GM10248 (cell line): ENCODE measurements at regions not wholly inside any gene's neighbourhood (a gene's known extent, or its start where the extent isn't known, plus 50 kb on each side); places are given as distances from the start of the nearest gene placed in this dataset.

Experiments used
- CTCF ChIA-PET: fragments of 300-600 bp; sonication (Branson Sonifier 250); formaldehyde crosslinking; extraction: SDS; loops from one replicate; lab custom pipeline; 2021; ENCODE audit warnings: antibody characterized with exemption; lab: Yijun Ruan, JAX
- POLR2A ChIA-PET: fragments of 350-650 bp; sonication (Branson Sonifier 250); formaldehyde crosslinking; extraction: SDS; loops from one replicate; lab custom pipeline; 2020; ENCODE audit warnings: antibody characterized with exemption; lab: Yijun Ruan, JAX
- DNase-seq: peaks from one replicate; pipeline ENCODE4 v3.0.0; 2012; ENCODE audit errors: extremely low spot score
- TF ChIP-seq, protein P1 (sequence below): IDR thresholded peaks from 2 replicates; pipeline ENCODE4 v1.5.1; 2012; ENCODE audit warnings: mild to moderate bottlenecking, low read depth; ENCODE audit errors: extremely low read depth, missing control alignments, control extremely low read depth

- TF ChIP-seq, protein P1, sequence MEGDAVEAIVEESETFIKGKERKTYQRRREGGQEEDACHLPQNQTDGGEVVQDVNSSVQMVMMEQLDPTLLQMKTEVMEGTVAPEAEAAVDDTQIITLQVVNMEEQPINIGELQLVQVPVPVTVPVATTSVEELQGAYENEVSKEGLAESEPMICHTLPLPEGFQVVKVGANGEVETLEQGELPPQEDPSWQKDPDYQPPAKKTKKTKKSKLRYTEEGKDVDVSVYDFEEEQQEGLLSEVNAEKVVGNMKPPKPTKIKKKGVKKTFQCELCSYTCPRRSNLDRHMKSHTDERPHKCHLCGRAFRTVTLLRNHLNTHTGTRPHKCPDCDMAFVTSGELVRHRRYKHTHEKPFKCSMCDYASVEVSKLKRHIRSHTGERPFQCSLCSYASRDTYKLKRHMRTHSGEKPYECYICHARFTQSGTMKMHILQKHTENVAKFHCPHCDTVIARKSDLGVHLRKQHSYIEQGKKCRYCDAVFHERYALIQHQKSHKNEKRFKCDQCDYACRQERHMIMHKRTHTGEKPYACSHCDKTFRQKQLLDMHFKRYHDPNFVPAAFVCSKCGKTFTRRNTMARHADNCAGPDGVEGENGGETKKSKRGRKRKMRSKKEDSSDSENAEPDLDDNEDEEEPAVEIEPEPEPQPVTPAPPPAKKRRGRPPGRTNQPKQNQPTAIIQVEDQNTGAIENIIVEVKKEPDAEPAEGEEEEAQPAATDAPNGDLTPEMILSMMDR, result no peak
- ChIA-PET POLR2A (no interaction called here), CTCF (interaction anchor here (1.3 kb wide), 1 partner anchor 28 kb away, joined by 7 read pairs; no protein-coding TSS in a partner anchor)
- DNase-seq, result peak; percentile 98
Measured at GRCh38 chr7:149714081-149714909, 59.1 kb downstream of the ZNF467 start.

DNA sequence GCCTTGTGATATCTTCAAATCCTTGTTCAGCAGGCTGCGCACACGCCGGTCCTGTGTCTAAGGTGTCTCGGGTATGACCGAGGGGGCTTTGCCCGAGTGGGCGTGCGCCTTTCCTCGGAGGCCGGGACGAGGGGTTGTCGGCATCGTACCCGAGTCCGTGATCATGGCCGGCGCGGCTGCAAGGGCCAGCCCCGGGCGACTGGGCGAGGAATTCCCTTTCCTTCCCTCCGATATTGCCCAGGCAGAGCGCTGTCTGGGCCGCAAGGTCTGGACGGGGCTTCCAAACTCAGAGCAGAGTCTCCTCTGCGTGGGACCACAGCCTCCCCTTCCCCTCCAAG lies 59.7 kb downstream of the ZNF467 start:
- CTCF ChIA-PET, result interaction anchor here (1.3 to 1.6 kb wide), 3 partner anchors 10 to 51 kb away, joined by 3 to 7 read pairs (median 4); no protein-coding TSS in a partner anchor
- TF ChIP-seq, protein P1, result no peak
- POLR2A ChIA-PET, result no interaction called here
- no peak for DNase-seq

DNA sequence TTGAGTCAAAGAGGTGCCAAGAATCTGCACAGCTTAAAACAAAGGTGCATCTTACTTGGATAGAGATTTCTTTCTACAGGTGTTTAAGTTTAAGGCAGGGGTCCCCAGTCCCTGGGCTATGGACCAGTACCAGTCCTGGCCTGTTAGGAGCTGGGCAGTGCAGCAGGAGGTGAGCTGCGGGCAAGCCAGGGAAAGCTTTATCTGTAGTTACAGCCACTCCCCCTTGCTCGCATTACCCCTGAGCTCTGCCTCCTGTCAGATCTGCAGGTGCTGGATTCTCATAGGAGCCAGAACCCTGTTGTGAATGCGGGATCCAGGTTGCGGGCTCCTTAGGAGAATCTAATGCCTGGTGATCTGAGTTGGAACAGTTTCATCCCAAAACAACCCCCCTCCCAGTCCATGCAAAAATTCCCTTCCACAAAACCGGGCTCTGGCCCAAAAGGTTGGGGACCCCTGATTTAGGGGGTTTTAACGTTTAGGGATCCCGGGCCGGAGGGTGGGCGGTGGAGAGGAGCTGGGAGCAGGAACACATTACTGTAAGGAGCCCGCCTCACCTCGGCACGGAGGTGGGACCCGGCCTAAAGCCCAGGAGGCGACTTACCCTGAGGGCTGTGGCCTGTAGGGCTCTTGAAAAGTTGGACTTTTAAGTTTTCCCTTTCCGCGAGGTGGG lies 60.2 kb downstream of the ZNF467 start:
- DNase-seq, result no peak
- TF ChIP-seq, protein P1, result no peak
- POLR2A ChIA-PET, result no interaction called here
- CTCF ChIA-PET, result interaction anchor here (1.0 to 1.6 kb wide), 3 partner anchors 9 to 89 kb away, joined by 3 to 4 read pairs (median 4); no protein-coding TSS in a partner anchor

DNA sequence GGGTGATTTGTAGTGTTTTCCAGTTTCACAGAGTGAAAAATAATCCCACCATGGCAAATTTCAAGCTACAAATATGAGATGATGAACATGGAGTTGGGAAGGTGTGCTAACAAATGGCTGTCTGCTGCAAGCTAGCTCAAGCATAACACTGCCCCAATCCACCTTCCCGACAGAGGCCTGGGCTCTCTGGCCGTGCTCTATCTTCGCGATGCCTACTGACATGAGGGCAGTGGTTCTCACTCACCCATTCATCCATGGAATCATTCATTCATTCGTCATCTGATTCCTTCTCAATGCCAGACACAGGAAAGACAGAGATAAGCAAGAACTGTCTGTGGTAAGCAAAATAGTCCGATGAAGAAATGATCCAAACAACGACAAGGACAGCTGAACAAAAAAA lies 65.4 kb downstream of the ZNF467 start:
- no peak for DNase-seq
- POLR2A ChIA-PET, result no interaction called here

DNA sequence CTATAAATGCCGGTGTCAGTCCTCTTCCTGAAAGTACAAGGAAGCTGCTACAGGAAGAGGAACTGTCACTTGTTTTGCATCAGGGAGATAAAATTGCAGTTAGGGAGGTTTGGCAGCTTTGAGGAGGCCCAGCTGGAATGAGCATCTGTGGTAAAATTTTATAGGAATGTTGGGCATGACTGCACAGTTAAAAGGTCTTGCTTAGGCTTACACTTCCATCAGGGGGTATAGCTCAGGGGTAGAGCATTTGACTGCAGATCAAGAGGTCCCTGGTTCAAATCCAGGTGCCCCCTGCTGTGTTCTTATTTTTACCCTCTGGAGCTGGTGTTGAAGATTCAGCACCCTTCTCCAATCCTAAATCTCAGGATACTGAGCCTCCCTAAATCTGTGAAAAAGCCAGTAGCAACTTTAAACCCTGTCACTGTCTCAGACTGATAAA lies 65.9 kb downstream of the ZNF467 start:
- no peak for DNase-seq
- ChIA-PET POLR2A (no interaction called here), CTCF (interaction anchor here (1.4 to 1.5 kb wide), 2 partner anchors 20 to 35 kb away, joined by 3 to 5 read pairs; no protein-coding TSS in a partner anchor)
- TF ChIP-seq, protein P1, result no peak

More for the DNA sequence above, 65.4 kb downstream of the ZNF467 start:
- TF ChIP-seq, protein P1, result no peak
- CTCF ChIA-PET, result interaction anchor here (1.4 to 1.5 kb wide), 2 partner anchors 21 to 34 kb away, joined by 3 to 5 read pairs; no protein-coding TSS in a partner anchor

GRCh38 chr7:149706398-149706797 lies 67.0 kb downstream of the ZNF467 start:
- DNase-seq, result no peak
- TF ChIP-seq, protein P1, result no peak
- ChIA-PET CTCF (interaction anchor here (0.8 kb wide), 1 partner anchor 34 kb away, joined by 3 read pairs; no protein-coding TSS in a partner anchor), POLR2A (no interaction called here)
